ENCODE measurements at regions not wholly inside any gene's neighbourhood (a gene's known extent, or its start where the extent isn't known, plus 50 kb on each side); places are given as distances from the start of the nearest gene placed in this dataset.

GRCh38 chr10:77717336-77717735 is 79.7 kb upstream of the KCNMA1 start:
- no peak for TF ChIP-seq CTCF (conservative IDR thresholded peaks at IDR 0.05 in 1 of 2, IDR thresholded peaks at IDR 0.05 in 1 of 2; ENCODE audit: low read depth in 1 of 2, low read length in 2 of 2)
- TF ChIP-seq EZH2 (IDR thresholded peaks at IDR 0.05; ENCODE audit: low read length, missing control alignments) = no peak
